HG03196 (cell line): ENCODE measurements at regions not wholly inside any gene's neighbourhood (a gene's known extent, or its start where the extent isn't known, plus 50 kb on each side); places are given as distances from the start of the nearest gene placed in this dataset.
A peak's percentile ranks its signal among the peaks of the same experiment; 100 is the strongest.

ENCODE experiments used
- ATAC-seq: cut with Tn5 transposase; IDR thresholded peaks from one replicate; pipeline ENCODE4 v1.9.1; 2021; ENCODE audit not compliant: unreplicated experiment

GRCh38 chr2:215609089-215610032 lies 173.5 kb upstream of the FN1 start:
- ATAC-seq: no peak

- no peak for ATAC-seq
These were observed 171.9 kb upstream of the FN1 start for GRCh38 chr2:215607766-215608165.

GRCh38 chr2:215606219-215606618 lies 170.4 kb upstream of the FN1 start:
- ATAC-seq: no peak

GRCh38 chr2:215605214-215605613 lies 169.3 kb upstream of the FN1 start:
- no peak for ATAC-seq

GRCh38 chr2:215604606-215605005 lies 168.7 kb upstream of the FN1 start:
- no peak for ATAC-seq

GRCh38 chr2:215603440-215603839 lies 167.6 kb upstream of the FN1 start:
- no peak for ATAC-seq

GRCh38 chr2:215602997-215603396 lies 167.1 kb upstream of the FN1 start:
- ATAC-seq: no peak

- no peak for ATAC-seq
These were observed 166.3 kb upstream of the FN1 start for GRCh38 chr2:215601990-215602721.

- no peak for ATAC-seq
These were observed 165.7 kb upstream of the FN1 start for GRCh38 chr2:215601526-215601925.

GRCh38 chr2:215598376-215598975 lies 162.6 kb upstream of the FN1 start:
- ATAC-seq: no peak

GRCh38 chr2:215597577-215597976 lies 161.7 kb upstream of the FN1 start:
- ATAC-seq: no peak

GRCh38 chr2:215594766-215595165 lies 158.9 kb upstream of the FN1 start:
- no peak for ATAC-seq

GRCh38 chr2:215590010-215590745 lies 154.3 kb upstream of the FN1 start:
- no peak for ATAC-seq

- ATAC-seq: no peak
These were observed 148.0 kb upstream of the FN1 start for GRCh38 chr2:215583881-215584280.

- no peak for ATAC-seq
These were observed 143.9 kb upstream of the FN1 start for GRCh38 chr2:215579809-215580208.

- no peak for ATAC-seq
These were observed 141.5 kb upstream of the FN1 start for GRCh38 chr2:215577356-215577755.

GRCh38 chr2:215576572-215576971 lies 140.7 kb upstream of the FN1 start:
- ATAC-seq: no peak

GRCh38 chr2:215573496-215573895 lies 137.6 kb upstream of the FN1 start:
- ATAC-seq: no peak

GRCh38 chr2:215572341-215572848 lies 136.5 kb upstream of the FN1 start:
- ATAC-seq: no peak

GRCh38 chr2:215571689-215572088 lies 135.8 kb upstream of the FN1 start:
- no peak for ATAC-seq

GRCh38 chr2:215567504-215567903 lies 131.6 kb upstream of the FN1 start:
- peak; percentile 49 for ATAC-seq
